ENCODE measurements at regions not wholly inside any gene's neighbourhood (a gene's known extent, or its start where the extent isn't known, plus 50 kb on each side); places are given as distances from the start of the nearest gene placed in this dataset.

DNA sequence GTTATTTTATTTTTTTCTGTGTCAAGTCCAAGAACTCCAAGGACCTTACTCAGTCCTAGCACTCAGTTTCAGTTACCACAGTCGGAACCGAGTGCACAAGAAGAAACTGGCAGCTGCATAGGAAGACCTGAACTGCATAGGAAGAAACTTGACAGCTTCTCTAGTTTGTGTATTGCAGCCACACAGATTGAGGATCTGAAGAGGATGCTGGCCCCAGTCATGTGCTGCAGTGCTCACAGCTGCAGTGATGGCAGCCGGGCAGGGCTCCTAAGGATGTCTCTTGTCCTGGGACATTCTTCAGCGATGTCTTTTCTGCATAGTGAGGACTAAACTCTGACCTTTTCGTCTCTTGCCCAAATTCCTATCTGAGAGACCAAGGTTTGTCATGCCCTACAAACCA lies 261.2 kb downstream of the STIM2 start:
- no peaks in the 10 kb centered on the region for H3K9me3 ChIP-seq (replicated peaks; ENCODE audit: control insufficient read depth, insufficient read depth, low read length)
- ATAC-seq, result no peak
- POLR2A ChIA-PET, result interaction anchor here (0.5 kb wide), 2 partner anchors 75 to 729 kb away, joined by 3 read pairs; no protein-coding TSS in a partner anchor

More for the DNA sequence above, 261.2 kb downstream of the STIM2 start:
- TF ChIP-seq POLR2AphosphoS2 (IDR thresholded peaks at IDR 0.05; ENCODE audit: low read depth, low read length) (no peak), ZBTB11 (CRISPR knock-in tag; IDR thresholded peaks at IDR 0.05) (no peak)
- FAIRE-seq (no peak), DNase-seq (ENCODE audit: low read depth, low spot score) (no peak)
- H3K36me3 ChIP-seq (ENCODE audit: control insufficient read depth in 2 of 2, insufficient read depth in 2 of 2, low read length in 1 of 2), result no peaks in the 10 kb centered on the region
- H3K4me3 ChIP-seq, result no peak overlapping the region
- ChIA-PET CTCF (interaction anchor here (0.9 kb wide), 1 partner anchor 40 kb away, joined by 3 read pairs; no protein-coding TSS in a partner anchor), RAD21 (ENCODE audit: unreplicated experiment) (no interaction called here), SMC1A (ENCODE audit: uncharacterized antibody, unreplicated experiment) (interaction anchor here (1.1 kb wide), 1 partner anchor 73 kb away, joined by 4 read pairs; no protein-coding TSS in a partner anchor)
- WGBS (ENCODE audit: insufficient coverage, insufficient replicate concordance, low lambda C conversion rate, missing lambda C conversion rate), result 16% methylated on average over 5 of the region's 5 CpGs
- no peaks in the 10 kb centered on the region for H3K27me3 ChIP-seq (replicated peaks in 1 of 2; ENCODE audit: control insufficient read depth in 2 of 2, insufficient read depth in 2 of 2, low read length in 1 of 2)
- intact Hi-C loops (cut with micrococcal nuclease; ENCODE audit: unreplicated experiment), result no loop called here
- H3K4me1 ChIP-seq (ENCODE audit: control insufficient read depth, insufficient read depth, low read length), result no peaks in the 10 kb centered on the region
- H4K20me1 ChIP-seq (ENCODE audit: control insufficient read depth, insufficient read depth), result no peaks in the 10 kb centered on the region
- no peak overlapping the region for H3K4me2 ChIP-seq (ENCODE audit: control insufficient read depth, insufficient read depth)
- in situ Hi-C loops (cut with MboI), result no loop called here
- BruUV-seq (replicated peaks), result no TSS peak
- no peak overlapping the region for H3K9ac ChIP-seq (ENCODE audit: control insufficient read depth, insufficient read depth, low read length)
- H3K79me2 ChIP-seq (ENCODE audit: control insufficient read depth, insufficient read depth, low read length), result no peaks in the 10 kb centered on the region
- H2AFZ ChIP-seq (ENCODE audit: control insufficient read depth, low read depth, low read length), result no peak overlapping the region
- no peak overlapping the region for H3K27ac ChIP-seq (ENCODE audit: control insufficient read depth, insufficient read depth)

All from GM12878 (cell line).